ENCODE measurements at regions not wholly inside any gene's neighbourhood (a gene's known extent, or its start where the extent isn't known, plus 50 kb on each side); places are given as distances from the start of the nearest gene placed in this dataset.

- H3K4me3 ChIP-seq (replicated peaks in 1 of 2; ENCODE audit: low read depth in 1 of 2, low read length in 2 of 2), result no peak overlapping the region
- DNase-seq (ENCODE audit: low read depth, low spot score), result no peak
- no peak overlapping the region for H3K9ac ChIP-seq (ENCODE audit: low read length)
- H3K9me3 ChIP-seq (ENCODE audit: control insufficient read depth in 1 of 2, insufficient read depth in 1 of 2, low read depth in 1 of 2, low read length in 2 of 2), result no peaks in the 10 kb centered on the region; a peak in 1 of 4 replicates
- ChIA-PET RAD21 (ENCODE audit: low non-redundant PET in 1 of 2, low total read pairs in 2 of 2, uncharacterized antibody in 2 of 2, unreplicated experiment in 2 of 2) (no interaction called here), CTCF (no interaction called here), POLR2A (no interaction called here)
- no peaks in the 10 kb centered on the region for H4K20me1 ChIP-seq (ENCODE audit: insufficient read depth)
- no peaks in the 10 kb centered on the region for H3K36me3 ChIP-seq (ENCODE audit: control insufficient read depth in 1 of 2, insufficient read depth in 2 of 2, low read length in 2 of 2)
- no peak overlapping the region for H3K27ac ChIP-seq (ENCODE audit: low read depth, low read length)
- peaks cover 63% of the 10 kb centered on the region for H3K27me3 ChIP-seq (ENCODE audit: insufficient read depth, low read length)
- H3K9me2 ChIP-seq (ENCODE audit: insufficient read depth), result no peaks in the 10 kb centered on the region
- intact Hi-C loops (cut with micrococcal nuclease), result no loop called here
- H3K4me2 ChIP-seq (ENCODE audit: low read length), result no peak overlapping the region
- H2AFZ ChIP-seq (ENCODE audit: low read depth, low read length, poor library complexity, severe bottlenecking), result no peak overlapping the region
- no peaks in the 10 kb centered on the region for H3K79me2 ChIP-seq (ENCODE audit: insufficient read depth, low read length)
- H3K4me1 ChIP-seq (ENCODE audit: control insufficient read depth in 1 of 2, insufficient read depth in 2 of 2, low read length in 2 of 2), result no peaks in the 10 kb centered on the region
- no peak for ATAC-seq
- TF ChIP-seq ZFX (IDR thresholded peaks at IDR 0.05), result no peak
- no peak for TF ChIP-seq ATF3 (IDR thresholded peaks at IDR 0.05)
- TF ChIP-seq SP1 (IDR thresholded peaks at IDR 0.05; ENCODE audit: low read depth), result no peak
- no peak for TF ChIP-seq YY1 (IDR thresholded peaks at IDR 0.05; ENCODE audit: extremely low read depth, insufficient replicate concordance, low read depth, low read length)
- TF ChIP-seq ZNF274 (IDR thresholded peaks at IDR 0.05; ENCODE audit: low read depth, low read length), result no peak
- TF ChIP-seq ZBTB33 (IDR thresholded peaks at IDR 0.05; ENCODE audit: extremely low read depth, insufficient replicate concordance, low read length), result no peak
- TF ChIP-seq SRF (IDR thresholded peaks at IDR 0.05; ENCODE audit: low read depth), result no peak
- no peak for TF ChIP-seq JUND (IDR thresholded peaks at IDR 0.05)
- no peak for TF ChIP-seq ELF1 (IDR thresholded peaks at IDR 0.05; ENCODE audit: borderline replicate concordance, low read depth)
- TF ChIP-seq, protein P1, sequence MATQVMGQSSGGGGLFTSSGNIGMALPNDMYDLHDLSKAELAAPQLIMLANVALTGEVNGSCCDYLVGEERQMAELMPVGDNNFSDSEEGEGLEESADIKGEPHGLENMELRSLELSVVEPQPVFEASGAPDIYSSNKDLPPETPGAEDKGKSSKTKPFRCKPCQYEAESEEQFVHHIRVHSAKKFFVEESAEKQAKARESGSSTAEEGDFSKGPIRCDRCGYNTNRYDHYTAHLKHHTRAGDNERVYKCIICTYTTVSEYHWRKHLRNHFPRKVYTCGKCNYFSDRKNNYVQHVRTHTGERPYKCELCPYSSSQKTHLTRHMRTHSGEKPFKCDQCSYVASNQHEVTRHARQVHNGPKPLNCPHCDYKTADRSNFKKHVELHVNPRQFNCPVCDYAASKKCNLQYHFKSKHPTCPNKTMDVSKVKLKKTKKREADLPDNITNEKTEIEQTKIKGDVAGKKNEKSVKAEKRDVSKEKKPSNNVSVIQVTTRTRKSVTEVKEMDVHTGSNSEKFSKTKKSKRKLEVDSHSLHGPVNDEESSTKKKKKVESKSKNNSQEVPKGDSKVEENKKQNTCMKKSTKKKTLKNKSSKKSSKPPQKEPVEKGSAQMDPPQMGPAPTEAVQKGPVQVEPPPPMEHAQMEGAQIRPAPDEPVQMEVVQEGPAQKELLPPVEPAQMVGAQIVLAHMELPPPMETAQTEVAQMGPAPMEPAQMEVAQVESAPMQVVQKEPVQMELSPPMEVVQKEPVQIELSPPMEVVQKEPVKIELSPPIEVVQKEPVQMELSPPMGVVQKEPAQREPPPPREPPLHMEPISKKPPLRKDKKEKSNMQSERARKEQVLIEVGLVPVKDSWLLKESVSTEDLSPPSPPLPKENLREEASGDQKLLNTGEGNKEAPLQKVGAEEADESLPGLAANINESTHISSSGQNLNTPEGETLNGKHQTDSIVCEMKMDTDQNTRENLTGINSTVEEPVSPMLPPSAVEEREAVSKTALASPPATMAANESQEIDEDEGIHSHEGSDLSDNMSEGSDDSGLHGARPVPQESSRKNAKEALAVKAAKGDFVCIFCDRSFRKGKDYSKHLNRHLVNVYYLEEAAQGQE (IDR thresholded peaks at IDR 0.05; ENCODE audit: low read depth), result no peak
- TF ChIP-seq EGR1 (IDR thresholded peaks at IDR 0.05; ENCODE audit: low read depth), result no peak
- TF ChIP-seq CTCF (IDR thresholded peaks at IDR 0.05 in 2 of 3, conservative IDR thresholded peaks at IDR 0.05 in 1 of 3; ENCODE audit: borderline replicate concordance in 1 of 3, insufficient read depth in 1 of 3, low read depth in 2 of 3, low read length in 2 of 3), result no peak
- TF ChIP-seq CBX3 (IDR thresholded peaks at IDR 0.05; ENCODE audit: low read depth), result no peak
- no peak for TF ChIP-seq POLR2AphosphoS5 (IDR thresholded peaks at IDR 0.05; ENCODE audit: low read depth, low read length)
- no peak for TF ChIP-seq SIN3A (IDR thresholded peaks at IDR 0.05; ENCODE audit: low read depth)
- TF ChIP-seq RAD21 (IDR thresholded peaks at IDR 0.05; ENCODE audit: low read depth), result no peak
- TF ChIP-seq EZH2 (IDR thresholded peaks at IDR 0.05), result no peak
- BruUV-seq (replicated peaks), result no TSS peak
These were observed 63.6 kb upstream of the LY86 start for GRCh38 chr6:6524951-6525350.

All from HCT116 (cell line).